AG10803 (cell line): ENCODE measurements at regions not wholly inside any gene's neighbourhood (a gene's known extent, or its start where the extent isn't known, plus 50 kb on each side); places are given as distances from the start of the nearest gene placed in this dataset.

Experiments used
- DNase-seq: peaks from one replicate; pipeline ENCODE4 v3.0.0; 2010; ENCODE audit warnings: low read depth
- H3K4me3 ChIP-seq: 2 replicates; pipeline ENCODE4 v1.5.1; 2011; ENCODE audit warnings: mild to moderate bottlenecking, low read length, control low read depth
- CTCF ChIP-seq: conservative IDR thresholded peaks from 2 replicates; pipeline ENCODE4 v1.5.1; 2011; ENCODE audit warnings: mild to moderate bottlenecking, low read length, control low read depth, inconsistent platforms

DNA sequence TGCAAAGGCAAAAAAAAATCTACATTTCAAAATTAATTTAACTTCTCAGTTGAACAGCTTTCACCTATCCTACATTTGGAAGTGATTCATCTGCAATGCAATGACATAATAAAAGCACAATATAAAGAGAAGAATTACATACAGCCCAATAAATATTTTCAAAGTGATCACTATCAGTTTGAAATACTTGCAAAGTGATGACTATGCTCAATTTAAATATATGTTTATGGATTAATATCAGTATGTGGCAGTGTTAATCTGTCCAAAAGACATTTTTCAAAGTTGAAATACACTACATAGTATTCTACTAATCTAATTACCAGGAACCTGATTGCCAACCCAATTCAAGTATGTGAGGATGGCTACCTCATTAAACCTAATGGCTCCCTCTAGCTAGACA lies 460.7 kb upstream of the ATXN7L3B start:
- DNase-seq, result no peak
- H3K4me3 ChIP-seq, result no peak overlapping the region
- TF ChIP-seq CTCF, result no peak

- no peak for TF ChIP-seq CTCF
- no peak for DNase-seq
- no peak overlapping the region for H3K4me3 ChIP-seq
Observed at GRCh38 chr12:74105434-74105833, 432.2 kb upstream of the ATXN7L3B start.

- TF ChIP-seq CTCF, result no peak
- DNase-seq, result no peak
- no peak overlapping the region for H3K4me3 ChIP-seq
Observed at GRCh38 chr12:74108729-74109128, 428.9 kb upstream of the ATXN7L3B start.

GRCh38 chr12:74111688-74112360 lies 425.8 kb upstream of the ATXN7L3B start:
- TF ChIP-seq CTCF, result no peak
- no peak for DNase-seq
- H3K4me3 ChIP-seq, result no peak overlapping the region

GRCh38 chr12:74119811-74120362 lies 417.7 kb upstream of the ATXN7L3B start:
- DNase-seq, result no peak
- TF ChIP-seq CTCF, result no peak

DNA sequence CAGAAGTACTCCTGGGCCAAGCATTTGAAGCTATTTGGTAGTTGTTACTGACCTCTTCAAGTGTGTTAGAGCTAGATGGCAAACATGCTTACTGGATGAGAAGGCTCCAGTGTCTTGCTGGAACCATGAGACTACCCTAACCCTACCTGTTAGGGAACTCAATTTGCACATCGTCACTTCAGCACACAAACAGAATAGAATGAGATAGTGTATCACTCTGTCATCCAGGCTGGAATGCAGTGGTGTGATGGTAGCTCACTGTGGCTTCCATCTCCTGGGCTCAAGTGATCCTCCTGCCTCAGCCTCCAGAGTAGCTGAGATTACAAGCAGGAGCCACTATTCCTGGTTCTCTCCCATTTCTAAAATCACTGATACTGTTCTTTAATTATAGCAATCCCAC lies 417.0 kb upstream of the ATXN7L3B start:
- no peak for DNase-seq
- no peak for TF ChIP-seq CTCF
- H3K4me3 ChIP-seq, result no peak overlapping the region

More at GRCh38 chr12:74119811-74120362, 417.7 kb upstream of the ATXN7L3B start:
- no peak overlapping the region for H3K4me3 ChIP-seq

DNA sequence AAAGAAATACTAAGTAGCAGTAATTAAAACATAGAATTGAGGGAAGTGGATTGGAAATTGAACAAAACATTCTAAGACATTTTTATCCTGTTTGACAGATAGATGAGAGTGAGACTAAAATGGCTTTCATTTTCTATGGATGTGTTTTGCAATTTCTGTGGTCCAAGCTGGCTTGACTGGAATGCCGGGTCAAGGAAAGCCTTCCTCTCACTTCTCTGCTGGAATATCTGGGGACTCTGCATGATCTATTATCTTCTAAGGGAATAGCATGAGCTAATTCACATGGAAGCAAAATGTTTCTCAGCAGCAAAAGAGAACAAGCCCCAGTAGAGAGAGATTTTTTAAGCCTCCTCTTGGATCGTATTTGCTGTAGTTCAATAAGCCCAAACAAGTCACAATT lies 407.9 kb upstream of the ATXN7L3B start:
- no peak for TF ChIP-seq CTCF
- no peak for DNase-seq
- H3K4me3 ChIP-seq, result no peak overlapping the region
